ENCODE measurements at regions not wholly inside any gene's neighbourhood (a gene's known extent, or its start where the extent isn't known, plus 50 kb on each side); places are given as distances from the start of the nearest gene placed in this dataset.

GRCh38 chrX:1885116-1885515 is 270.3 kb downstream of the ASMT start:
- TF ChIP-seq CTCF (IDR thresholded peaks at IDR 0.05) = no peak
- no peak for TF ChIP-seq POLR2A (IDR thresholded peaks at IDR 0.05)
